ENCODE measurements at regions not wholly inside any gene's neighbourhood (a gene's known extent, or its start where the extent isn't known, plus 50 kb on each side); places are given as distances from the start of the nearest gene placed in this dataset.

DNA sequence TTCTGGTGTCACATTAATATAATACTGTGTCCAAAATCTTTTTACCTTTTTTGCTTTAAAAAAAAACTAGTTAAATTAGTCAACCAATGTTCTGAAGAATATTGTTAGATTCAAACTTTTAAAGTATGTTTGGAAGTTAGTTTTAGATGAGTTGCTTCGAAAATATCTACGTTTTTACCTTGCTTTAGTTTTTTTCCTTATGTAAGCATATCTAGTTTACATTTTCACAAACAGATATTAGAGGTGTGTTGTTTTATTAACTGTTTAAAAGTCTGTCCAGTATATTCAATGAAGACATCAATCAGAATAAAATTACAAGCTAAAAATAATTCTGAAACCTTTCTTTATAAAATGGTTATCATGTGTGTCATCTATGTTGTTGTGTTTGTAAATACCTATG is 375.0 kb upstream of the BTBD3 start:
- DNase-seq (ENCODE audit: low read depth) = no peak
- H3K4me3 ChIP-seq (ENCODE audit: low read length) = no peak overlapping the region
- TF ChIP-seq CTCF (IDR thresholded peaks at IDR 0.05; ENCODE audit: insufficient read depth, low read depth, low read length, missing control alignments) = no peak

GRCh38 chr20:11544029-11544678 is 373.5 kb upstream of the BTBD3 start:
- H3K4me3 ChIP-seq (ENCODE audit: low read length) = no peak overlapping the region
- TF ChIP-seq CTCF (IDR thresholded peaks at IDR 0.05; ENCODE audit: insufficient read depth, low read depth, low read length, missing control alignments) = peak; percentile 52

DNA sequence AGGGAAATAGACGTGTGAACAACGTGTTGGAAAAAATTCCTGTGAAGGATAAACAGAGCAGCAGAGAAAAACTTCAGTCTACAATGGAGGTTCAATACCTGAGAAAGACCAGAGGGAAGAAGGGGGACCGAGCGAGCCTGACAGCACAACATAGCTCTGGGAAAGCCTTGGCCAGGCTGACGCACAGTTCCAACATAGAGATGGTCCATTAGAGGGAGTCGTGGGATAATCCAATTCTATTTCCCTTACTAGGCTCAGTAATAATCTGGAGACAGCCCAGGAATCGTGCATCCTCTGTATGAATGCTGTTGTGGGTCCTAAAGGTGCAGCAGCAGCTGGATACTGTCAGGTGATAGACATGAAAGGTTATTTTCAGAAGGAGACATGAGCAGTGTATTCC is 370.8 kb upstream of the BTBD3 start:
- no peak overlapping the region for H3K4me3 ChIP-seq (ENCODE audit: low read length)
- no peak for TF ChIP-seq CTCF (IDR thresholded peaks at IDR 0.05; ENCODE audit: insufficient read depth, low read depth, low read length, missing control alignments)
- DNase-seq (ENCODE audit: low read depth) = no peak

More at GRCh38 chr20:11544029-11544678, 373.5 kb upstream of the BTBD3 start:
- DNase-seq (ENCODE audit: low read depth) = peak; percentile 79

- no peak for TF ChIP-seq CTCF (IDR thresholded peaks at IDR 0.05; ENCODE audit: insufficient read depth, low read depth, low read length, missing control alignments)
- no peak overlapping the region for H3K4me3 ChIP-seq (ENCODE audit: low read length)
- no peak for DNase-seq (ENCODE audit: low read depth)
Measured at GRCh38 chr20:11549172-11550103, 368.3 kb upstream of the BTBD3 start.

- no peak overlapping the region for H3K4me3 ChIP-seq (ENCODE audit: low read length)
- no peak for TF ChIP-seq CTCF (IDR thresholded peaks at IDR 0.05; ENCODE audit: insufficient read depth, low read depth, low read length, missing control alignments)
- no peak for DNase-seq (ENCODE audit: low read depth)
Measured at GRCh38 chr20:11550657-11551338, 366.9 kb upstream of the BTBD3 start.

DNA sequence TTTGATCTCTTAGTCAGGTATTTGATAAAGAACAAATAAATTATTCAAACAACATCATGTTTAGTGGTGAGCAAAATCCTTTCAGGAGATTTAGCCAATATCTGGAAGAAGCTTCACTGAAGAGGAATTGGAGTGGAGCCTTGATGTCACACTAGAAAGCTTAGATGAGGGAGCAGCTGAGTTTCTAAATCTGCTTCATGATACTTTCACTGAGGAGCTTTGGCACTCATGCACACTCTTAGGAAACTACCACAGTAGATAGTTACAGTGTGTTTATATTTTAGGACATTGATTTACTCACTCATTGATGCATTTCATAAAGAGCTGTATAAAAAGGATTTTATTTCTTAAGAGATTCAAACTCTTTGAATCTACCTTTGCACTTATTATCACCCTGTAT is 366.2 kb upstream of the BTBD3 start:
- H3K4me3 ChIP-seq (ENCODE audit: low read length) = no peak overlapping the region
- no peak for DNase-seq (ENCODE audit: low read depth)
- TF ChIP-seq CTCF (IDR thresholded peaks at IDR 0.05; ENCODE audit: insufficient read depth, low read depth, low read length, missing control alignments) = no peak

Measured in epithelial cell of esophagus (primary cell).